Gastroesophageal sphincter (tissue), 4 donors: ENCODE measurements at regions not wholly inside any gene's neighbourhood (a gene's known extent, or its start where the extent isn't known, plus 50 kb on each side); places are given as distances from the start of the nearest gene placed in this dataset.

Experiments
- ATAC-seq: fragments of 150-250 bp; one replicate; pipeline ENCODE4 v1.9.1; 2016; ENCODE audit warnings: mild to moderate bottlenecking, moderate library complexity
- H3K27ac ChIP-seq, 4 donors: fragments of 200-600 bp; sonication (generic) in 3 of 4; 1 replicate in 3 of 4; 2 replicates in 1 of 4; pipeline ENCODE4 v1.5.1; 2016 to 2019
- H3K27me3 ChIP-seq: fragments of 200-600 bp; sonication (generic); one replicate; pipeline ENCODE4 v1.5.1; 2019
- H3K36me3 ChIP-seq, 2 donors: fragments of 200-600 bp; sonication (generic); one replicate each; pipeline ENCODE4 v1.5.1; 2019; ENCODE audit warnings: control low read depth in 1 of 2
- H3K4me1 ChIP-seq, 3 donors: fragments of 200-600 bp; sonication (generic); 1 replicate in 2 of 3; 2 replicates in 1 of 3; pipeline ENCODE4 v1.5.1; 2016 to 2019; ENCODE audit warnings: control low read depth in 2 of 3
- H3K4me3 ChIP-seq, 2 donors: fragments of 200-600 bp; sonication (generic); one replicate each; pipeline ENCODE4 v1.5.1; 2019; ENCODE audit warnings: mild to moderate bottlenecking in 1 of 2, moderate library complexity in 1 of 2
- H3K9me3 ChIP-seq, 3 donors: fragments of 200-600 bp; sonication (generic); one replicate each; pipeline ENCODE4 v1.5.1; 2017 to 2019; ENCODE audit warnings: control low read depth in 2 of 3
- EP300 ChIP-seq: sonication (generic); formaldehyde crosslinking; IDR thresholded peaks from one replicate; pipeline ENCODE4 v1.6.1; 2017; ENCODE audit warnings: antibody characterized with exemption, mild to moderate bottlenecking
- POLR2A ChIP-seq, 2 donors: fragments of 450-650 bp; IDR thresholded peaks; one replicate each; pipeline ENCODE4 v1.6.1; 2017; ENCODE audit warnings: antibody characterized with exemption in 2 of 2, mild to moderate bottlenecking in 2 of 2, moderate library complexity in 1 of 2
- POLR2AphosphoS5 ChIP-seq: sonication (generic); formaldehyde crosslinking; IDR thresholded peaks from one replicate; pipeline ENCODE4 v1.6.1; 2017; ENCODE audit warnings: antibody characterized with exemption
- WGBS, 2 donors: methylation state at CpG; one replicate each; pipeline ENCODE4 v1.1.5; 2018; ENCODE audit warnings: low coverage in 1 of 2; 5-methylcytosine and 5-hydroxymethylcytosine counted together
- TF ChIP-seq, protein P1 (sequence below), 4 experiments: fragments of 200-600 bp in 2 of 4; fragments of 450-650 bp in 2 of 4; sonication (generic) in 1 of 4; IDR thresholded peaks; one replicate each; pipeline ENCODE4 v1.5.1; 2017 to 2019; ENCODE audit warnings: antibody characterized with exemption in 4 of 4, mild to moderate bottlenecking in 2 of 4, moderate library complexity in 2 of 4

DNA sequence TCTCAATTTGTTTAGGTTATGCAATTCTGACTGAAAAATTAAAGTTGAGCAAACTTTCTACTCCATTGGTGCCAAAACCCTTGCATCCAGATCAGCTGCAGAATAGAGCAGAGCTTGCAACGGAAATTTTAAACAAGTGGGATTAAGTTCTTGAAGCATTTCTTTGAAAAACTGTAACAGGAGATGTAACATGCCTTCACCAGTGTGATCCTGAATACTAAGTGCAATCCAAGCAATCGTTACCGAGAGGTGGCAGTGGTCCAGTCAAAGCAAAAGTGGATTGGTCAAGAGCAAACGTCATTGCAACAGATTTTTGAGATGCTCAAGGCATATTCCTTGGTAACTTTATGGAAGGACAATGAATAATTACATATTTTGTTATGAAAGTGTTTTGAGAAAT lies 841.1 kb upstream of the SLITRK5 start:
- Histone ChIP-seq H3K9me3 (no peaks in the 10 kb centered on the region), H3K27me3 (no peaks in the 10 kb centered on the region), H3K36me3 (no peaks in the 10 kb centered on the region), H3K27ac (no peak overlapping the region), H3K4me1 (no peaks in the 10 kb centered on the region), H3K4me3 (no peak overlapping the region)
- TF ChIP-seq POLR2AphosphoS5 (no peak), POLR2A (IDR thresholded peaks at IDR 0.05) (no peak), EP300 (no peak)
- TF ChIP-seq, protein P1, sequence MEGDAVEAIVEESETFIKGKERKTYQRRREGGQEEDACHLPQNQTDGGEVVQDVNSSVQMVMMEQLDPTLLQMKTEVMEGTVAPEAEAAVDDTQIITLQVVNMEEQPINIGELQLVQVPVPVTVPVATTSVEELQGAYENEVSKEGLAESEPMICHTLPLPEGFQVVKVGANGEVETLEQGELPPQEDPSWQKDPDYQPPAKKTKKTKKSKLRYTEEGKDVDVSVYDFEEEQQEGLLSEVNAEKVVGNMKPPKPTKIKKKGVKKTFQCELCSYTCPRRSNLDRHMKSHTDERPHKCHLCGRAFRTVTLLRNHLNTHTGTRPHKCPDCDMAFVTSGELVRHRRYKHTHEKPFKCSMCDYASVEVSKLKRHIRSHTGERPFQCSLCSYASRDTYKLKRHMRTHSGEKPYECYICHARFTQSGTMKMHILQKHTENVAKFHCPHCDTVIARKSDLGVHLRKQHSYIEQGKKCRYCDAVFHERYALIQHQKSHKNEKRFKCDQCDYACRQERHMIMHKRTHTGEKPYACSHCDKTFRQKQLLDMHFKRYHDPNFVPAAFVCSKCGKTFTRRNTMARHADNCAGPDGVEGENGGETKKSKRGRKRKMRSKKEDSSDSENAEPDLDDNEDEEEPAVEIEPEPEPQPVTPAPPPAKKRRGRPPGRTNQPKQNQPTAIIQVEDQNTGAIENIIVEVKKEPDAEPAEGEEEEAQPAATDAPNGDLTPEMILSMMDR (IDR thresholded peaks at IDR 0.05) = no peak
- 49 to 72% methylated on average over 4 of the region's 4 CpGs for WGBS, 2 donors
- ATAC-seq = no peak

DNA sequence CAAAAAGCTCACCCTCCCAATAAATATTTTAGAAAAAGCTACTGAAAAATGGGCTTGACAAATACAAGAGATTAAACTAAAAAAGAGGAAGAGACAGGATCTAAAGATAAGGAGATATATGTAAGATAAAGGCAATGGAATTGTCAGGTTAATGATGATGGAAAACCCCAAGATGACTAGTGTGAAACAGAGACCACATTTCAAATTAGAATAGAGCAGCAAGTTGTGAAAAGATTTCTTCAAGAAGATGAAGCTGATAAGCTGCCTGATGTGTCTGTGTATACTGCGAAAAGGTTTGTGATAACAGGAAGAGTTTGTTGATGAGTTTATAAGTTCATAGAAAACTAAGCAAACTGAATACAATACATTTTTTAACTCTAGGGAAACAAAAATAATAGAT lies 840.1 kb upstream of the SLITRK5 start:
- Histone ChIP-seq H3K27me3 (no peaks in the 10 kb centered on the region), H3K9me3 (peaks cover 0 to under 1% (median 0%) of the 10 kb centered on the region in 3 donors), H3K4me3 (no peak overlapping the region), H3K27ac (no peak overlapping the region), H3K4me1 (no peaks in the 10 kb centered on the region), H3K36me3 (no peaks in the 10 kb centered on the region)
- no peak for ATAC-seq
- no peak for TF ChIP-seq POLR2A (IDR thresholded peaks at IDR 0.05)
- TF ChIP-seq EP300 = no peak
- TF ChIP-seq POLR2AphosphoS5 = no peak
- TF ChIP-seq, protein P1 (IDR thresholded peaks at IDR 0.05) = no peak
- 0 to 67% methylated on average over 1 of the region's 1 CpG for WGBS, 2 donors

DNA sequence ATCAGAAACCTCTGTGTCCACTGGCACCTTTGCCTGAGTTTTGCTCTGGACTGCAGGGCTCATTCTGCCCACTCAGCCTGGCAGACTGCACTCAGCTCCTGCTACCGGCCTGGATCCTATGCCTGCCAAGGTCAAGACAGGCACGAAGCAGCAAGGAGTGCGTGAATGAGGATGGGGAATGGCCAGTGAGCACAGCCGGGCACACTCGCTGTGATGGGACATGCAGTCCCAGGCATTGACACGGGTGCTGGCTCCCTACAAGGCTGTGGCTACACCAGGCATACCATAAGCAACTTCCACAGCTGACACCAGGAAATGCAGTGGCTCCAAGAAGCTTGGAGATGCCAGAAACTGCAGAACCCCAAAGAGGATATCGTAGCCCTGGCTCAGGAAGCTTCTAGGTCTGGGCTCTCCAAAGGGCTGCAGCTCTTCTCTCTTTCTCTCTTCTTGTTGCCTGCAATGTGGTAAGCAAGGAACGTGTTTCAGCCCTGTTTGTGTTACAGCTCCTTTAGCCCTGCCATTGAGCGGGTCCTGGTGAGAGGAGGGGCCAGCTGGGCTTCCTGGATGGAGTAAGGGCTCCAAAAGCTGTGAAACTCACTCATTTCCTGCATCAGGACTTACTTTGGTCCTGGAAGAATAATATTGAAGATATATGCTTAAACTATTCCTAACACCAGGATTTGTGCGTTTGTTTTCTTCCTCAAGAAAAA lies 832.6 kb upstream of the SLITRK5 start:
- TF ChIP-seq EP300 (no peak), POLR2A (IDR thresholded peaks at IDR 0.05) (no peak), POLR2AphosphoS5 (no peak)
- TF ChIP-seq, protein P1 (IDR thresholded peaks at IDR 0.05) = no peak

DNA sequence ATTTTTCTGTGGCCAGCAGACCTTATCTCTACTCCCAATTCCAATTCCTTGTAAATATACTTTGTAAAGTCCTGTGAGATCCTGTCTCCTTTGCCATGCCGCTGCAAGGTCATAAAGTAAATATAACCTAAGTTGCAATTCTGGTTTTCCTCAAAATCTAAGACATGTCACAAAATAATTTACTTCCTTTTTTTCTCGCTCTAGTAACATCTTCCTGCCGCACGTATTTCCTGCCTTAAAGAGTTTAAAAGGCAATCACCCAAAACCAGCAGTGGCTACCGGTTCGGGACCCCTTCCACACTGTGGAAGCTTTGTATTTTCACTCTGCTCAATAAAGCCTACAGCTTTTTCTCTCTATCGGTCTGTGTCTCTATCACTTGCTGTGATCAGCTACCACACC lies 832.0 kb upstream of the SLITRK5 start:
- ATAC-seq = no peak
- TF ChIP-seq EP300 (no peak), POLR2A (IDR thresholded peaks at IDR 0.05) (no peak), POLR2AphosphoS5 (no peak)
- TF ChIP-seq, protein P1 (IDR thresholded peaks at IDR 0.05) = no peak
- H3K36me3 ChIP-seq = no peaks in the 10 kb centered on the region
- no peak overlapping the region for H3K27ac ChIP-seq
- H3K9me3 ChIP-seq = peaks cover 0 to 8% (median 0%) of the 10 kb centered on the region in 3 donors
- no peaks in the 10 kb centered on the region for H3K4me1 ChIP-seq
- H3K27me3 ChIP-seq = no peaks in the 10 kb centered on the region
- no peak overlapping the region for H3K4me3 ChIP-seq
- WGBS, 2 donors = 53 to 64% methylated on average over 6 to 7 of the region's 7 CpGs

More for the DNA sequence above, 832.6 kb upstream of the SLITRK5 start:
- no peak overlapping the region for H3K4me3 ChIP-seq
- H3K27me3 ChIP-seq = no peaks in the 10 kb centered on the region
- H3K9me3 ChIP-seq = peaks cover 0 to 8% (median 0%) of the 10 kb centered on the region in 3 donors
- H3K4me1 ChIP-seq = no peaks in the 10 kb centered on the region
- WGBS, 2 donors = 71 to 85% methylated on average over 3 to 4 of the region's 10 CpGs
- no peak overlapping the region for H3K27ac ChIP-seq
- no peaks in the 10 kb centered on the region for H3K36me3 ChIP-seq
- no peak for ATAC-seq
